DOHH2 (cell line): ENCODE measurements at regions not wholly inside any gene's neighbourhood (a gene's known extent, or its start where the extent isn't known, plus 50 kb on each side); places are given as distances from the start of the nearest gene placed in this dataset.

ENCODE experiments used
- EZH2phosphoT487 ChIP-seq: fragments of 200-600 bp; sonication (generic); IDR thresholded peaks from 2 replicates; pipeline ENCODE4 v1.6.1; 2017; ENCODE audit warnings: borderline replicate concordance, mild to moderate bottlenecking, antibody characterized with exemption, low read length, moderate library complexity, mixed read lengths
- TF ChIP-seq, protein P1 (sequence below): fragments of 200-600 bp; sonication (generic); IDR thresholded peaks from one replicate; pipeline ENCODE4 v1.5.1; 2014; ENCODE audit warnings: antibody characterized with exemption, mild to moderate bottlenecking, low read depth, low read length; ENCODE audit not compliant: poor library complexity, severe bottlenecking

DNA sequence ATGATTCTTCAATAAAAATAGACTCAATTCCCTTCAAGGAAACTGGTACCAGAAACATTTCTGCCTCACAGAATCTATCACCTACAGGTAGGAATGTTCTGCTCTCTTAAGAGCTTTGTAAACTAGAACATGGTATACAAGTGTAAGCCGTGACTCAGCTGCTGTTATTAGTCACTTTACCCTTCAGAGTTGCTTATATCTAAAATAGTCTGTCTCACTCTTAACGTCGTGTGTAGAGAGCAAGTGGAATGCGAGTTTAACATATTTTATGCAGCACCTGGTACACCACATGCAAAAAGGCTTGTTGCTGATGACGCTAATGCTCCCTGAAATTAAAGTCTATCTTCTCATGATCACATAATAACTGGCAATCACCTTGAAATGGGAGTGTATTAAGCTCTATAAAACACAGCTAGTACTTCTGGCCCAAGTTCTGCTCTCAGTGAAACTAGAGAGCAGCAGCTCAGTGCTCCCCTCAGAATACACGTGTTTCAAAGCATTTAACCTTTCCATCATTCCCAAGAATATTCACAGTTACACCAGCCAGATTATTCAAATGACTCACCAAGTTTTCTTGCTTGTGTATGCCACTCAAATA lies 420.0 kb downstream of the ZEB2 start:
- TF ChIP-seq, protein P1, sequence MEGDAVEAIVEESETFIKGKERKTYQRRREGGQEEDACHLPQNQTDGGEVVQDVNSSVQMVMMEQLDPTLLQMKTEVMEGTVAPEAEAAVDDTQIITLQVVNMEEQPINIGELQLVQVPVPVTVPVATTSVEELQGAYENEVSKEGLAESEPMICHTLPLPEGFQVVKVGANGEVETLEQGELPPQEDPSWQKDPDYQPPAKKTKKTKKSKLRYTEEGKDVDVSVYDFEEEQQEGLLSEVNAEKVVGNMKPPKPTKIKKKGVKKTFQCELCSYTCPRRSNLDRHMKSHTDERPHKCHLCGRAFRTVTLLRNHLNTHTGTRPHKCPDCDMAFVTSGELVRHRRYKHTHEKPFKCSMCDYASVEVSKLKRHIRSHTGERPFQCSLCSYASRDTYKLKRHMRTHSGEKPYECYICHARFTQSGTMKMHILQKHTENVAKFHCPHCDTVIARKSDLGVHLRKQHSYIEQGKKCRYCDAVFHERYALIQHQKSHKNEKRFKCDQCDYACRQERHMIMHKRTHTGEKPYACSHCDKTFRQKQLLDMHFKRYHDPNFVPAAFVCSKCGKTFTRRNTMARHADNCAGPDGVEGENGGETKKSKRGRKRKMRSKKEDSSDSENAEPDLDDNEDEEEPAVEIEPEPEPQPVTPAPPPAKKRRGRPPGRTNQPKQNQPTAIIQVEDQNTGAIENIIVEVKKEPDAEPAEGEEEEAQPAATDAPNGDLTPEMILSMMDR, result no peak
- TF ChIP-seq EZH2phosphoT487, result no peak
